ENCODE measurements at regions not wholly inside any gene's neighbourhood (a gene's known extent, or its start where the extent isn't known, plus 50 kb on each side); places are given as distances from the start of the nearest gene placed in this dataset.
A peak's percentile ranks its signal among the peaks of the same experiment; 100 is the strongest.

GRCh38 chr4:4735870-4736269 is 123.6 kb upstream of the MSX1 start:
- DNase-seq (ENCODE audit: low spot score), result no peak

GRCh38 chr4:4735136-4735750 is 124.2 kb upstream of the MSX1 start:
- no peak for DNase-seq (ENCODE audit: low spot score)

GRCh38 chr4:4734425-4734824 is 125.0 kb upstream of the MSX1 start:
- DNase-seq (ENCODE audit: low spot score), result no peak

GRCh38 chr4:4733663-4734062 is 125.8 kb upstream of the MSX1 start:
- no peak for DNase-seq (ENCODE audit: low spot score)

GRCh38 chr4:4730249-4730648 is 129.2 kb upstream of the MSX1 start:
- DNase-seq (ENCODE audit: low spot score), result no peak

- no peak for DNase-seq (ENCODE audit: low spot score)
These were observed 130.3 kb upstream of the MSX1 start for GRCh38 chr4:4729206-4729605.

- DNase-seq (ENCODE audit: low spot score), result no peak
These were observed 131.9 kb upstream of the MSX1 start for GRCh38 chr4:4727536-4727935.

GRCh38 chr4:4726051-4726450 is 133.4 kb upstream of the MSX1 start:
- DNase-seq (ENCODE audit: low spot score), result no peak

- no peak for DNase-seq (ENCODE audit: low spot score)
These were observed 135.1 kb upstream of the MSX1 start for GRCh38 chr4:4724321-4724720.

- no peak for DNase-seq (ENCODE audit: low spot score)
These were observed 137.8 kb upstream of the MSX1 start for GRCh38 chr4:4721636-4722035.

- no peak for DNase-seq (ENCODE audit: low spot score)
These were observed 138.8 kb upstream of the MSX1 start for GRCh38 chr4:4720646-4721045.

GRCh38 chr4:4719436-4719835 is 140.0 kb upstream of the MSX1 start:
- peak; percentile 23 for DNase-seq (ENCODE audit: low spot score)

GRCh38 chr4:4717692-4718091 is 141.8 kb upstream of the MSX1 start:
- DNase-seq (ENCODE audit: low spot score), result no peak

GRCh38 chr4:4714331-4714730 is 145.1 kb upstream of the MSX1 start:
- no peak for DNase-seq (ENCODE audit: low spot score)

GRCh38 chr4:4712800-4713528 is 146.5 kb upstream of the MSX1 start:
- DNase-seq (ENCODE audit: low spot score), result peak; percentile 13

- DNase-seq (ENCODE audit: low spot score), result no peak
These were observed 147.6 kb upstream of the MSX1 start for GRCh38 chr4:4711902-4712301.

GRCh38 chr4:4709736-4710135 is 149.7 kb upstream of the MSX1 start:
- no peak for DNase-seq (ENCODE audit: low spot score)

- DNase-seq (ENCODE audit: low spot score), result no peak
These were observed 155.2 kb upstream of the MSX1 start for GRCh38 chr4:4704267-4704666.

- no peak for DNase-seq (ENCODE audit: low spot score)
These were observed 155.7 kb upstream of the STX18 start for GRCh38 chr4:4697584-4697983.

- no peak for DNase-seq (ENCODE audit: low spot score)
These were observed 154.7 kb upstream of the STX18 start for GRCh38 chr4:4696530-4696929.

- no peak for DNase-seq (ENCODE audit: low spot score)
These were observed 153.6 kb upstream of the STX18 start for GRCh38 chr4:4695497-4695896.

- DNase-seq (ENCODE audit: low spot score), result no peak
These were observed 153.0 kb upstream of the STX18 start for GRCh38 chr4:4694827-4695226.

GRCh38 chr4:4694296-4694772 is 152.5 kb upstream of the STX18 start:
- DNase-seq (ENCODE audit: low spot score), result peak; percentile 81

- no peak for DNase-seq (ENCODE audit: low spot score)
These were observed 152.0 kb upstream of the STX18 start for GRCh38 chr4:4693755-4694295.

Measured in iPS-NIHi11 (cell line).